ENCODE measurements at regions not wholly inside any gene's neighbourhood (a gene's known extent, or its start where the extent isn't known, plus 50 kb on each side); places are given as distances from the start of the nearest gene placed in this dataset.

- H3K4me3 ChIP-seq (ENCODE audit: low read depth in 2 of 2, low read length in 2 of 2) = no peak overlapping the region
- no peaks in the 10 kb centered on the region for H3K36me3 ChIP-seq (ENCODE audit: control insufficient read depth, insufficient read depth, low read length)
- TF ChIP-seq TCF7L2 (IDR thresholded peaks at IDR 0.05; ENCODE audit: low read depth, low read length) (no peak), POLR2AphosphoS5 (IDR thresholded peaks at IDR 0.05; ENCODE audit: low read depth, low read length) (no peak), SIN3A (IDR thresholded peaks at IDR 0.05; ENCODE audit: borderline replicate concordance, insufficient read depth, low read depth, low read length) (no peak)
- TF ChIP-seq, protein P1, sequence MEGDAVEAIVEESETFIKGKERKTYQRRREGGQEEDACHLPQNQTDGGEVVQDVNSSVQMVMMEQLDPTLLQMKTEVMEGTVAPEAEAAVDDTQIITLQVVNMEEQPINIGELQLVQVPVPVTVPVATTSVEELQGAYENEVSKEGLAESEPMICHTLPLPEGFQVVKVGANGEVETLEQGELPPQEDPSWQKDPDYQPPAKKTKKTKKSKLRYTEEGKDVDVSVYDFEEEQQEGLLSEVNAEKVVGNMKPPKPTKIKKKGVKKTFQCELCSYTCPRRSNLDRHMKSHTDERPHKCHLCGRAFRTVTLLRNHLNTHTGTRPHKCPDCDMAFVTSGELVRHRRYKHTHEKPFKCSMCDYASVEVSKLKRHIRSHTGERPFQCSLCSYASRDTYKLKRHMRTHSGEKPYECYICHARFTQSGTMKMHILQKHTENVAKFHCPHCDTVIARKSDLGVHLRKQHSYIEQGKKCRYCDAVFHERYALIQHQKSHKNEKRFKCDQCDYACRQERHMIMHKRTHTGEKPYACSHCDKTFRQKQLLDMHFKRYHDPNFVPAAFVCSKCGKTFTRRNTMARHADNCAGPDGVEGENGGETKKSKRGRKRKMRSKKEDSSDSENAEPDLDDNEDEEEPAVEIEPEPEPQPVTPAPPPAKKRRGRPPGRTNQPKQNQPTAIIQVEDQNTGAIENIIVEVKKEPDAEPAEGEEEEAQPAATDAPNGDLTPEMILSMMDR (IDR thresholded peaks at IDR 0.05) = no peak
- TF ChIP-seq, protein P2, sequence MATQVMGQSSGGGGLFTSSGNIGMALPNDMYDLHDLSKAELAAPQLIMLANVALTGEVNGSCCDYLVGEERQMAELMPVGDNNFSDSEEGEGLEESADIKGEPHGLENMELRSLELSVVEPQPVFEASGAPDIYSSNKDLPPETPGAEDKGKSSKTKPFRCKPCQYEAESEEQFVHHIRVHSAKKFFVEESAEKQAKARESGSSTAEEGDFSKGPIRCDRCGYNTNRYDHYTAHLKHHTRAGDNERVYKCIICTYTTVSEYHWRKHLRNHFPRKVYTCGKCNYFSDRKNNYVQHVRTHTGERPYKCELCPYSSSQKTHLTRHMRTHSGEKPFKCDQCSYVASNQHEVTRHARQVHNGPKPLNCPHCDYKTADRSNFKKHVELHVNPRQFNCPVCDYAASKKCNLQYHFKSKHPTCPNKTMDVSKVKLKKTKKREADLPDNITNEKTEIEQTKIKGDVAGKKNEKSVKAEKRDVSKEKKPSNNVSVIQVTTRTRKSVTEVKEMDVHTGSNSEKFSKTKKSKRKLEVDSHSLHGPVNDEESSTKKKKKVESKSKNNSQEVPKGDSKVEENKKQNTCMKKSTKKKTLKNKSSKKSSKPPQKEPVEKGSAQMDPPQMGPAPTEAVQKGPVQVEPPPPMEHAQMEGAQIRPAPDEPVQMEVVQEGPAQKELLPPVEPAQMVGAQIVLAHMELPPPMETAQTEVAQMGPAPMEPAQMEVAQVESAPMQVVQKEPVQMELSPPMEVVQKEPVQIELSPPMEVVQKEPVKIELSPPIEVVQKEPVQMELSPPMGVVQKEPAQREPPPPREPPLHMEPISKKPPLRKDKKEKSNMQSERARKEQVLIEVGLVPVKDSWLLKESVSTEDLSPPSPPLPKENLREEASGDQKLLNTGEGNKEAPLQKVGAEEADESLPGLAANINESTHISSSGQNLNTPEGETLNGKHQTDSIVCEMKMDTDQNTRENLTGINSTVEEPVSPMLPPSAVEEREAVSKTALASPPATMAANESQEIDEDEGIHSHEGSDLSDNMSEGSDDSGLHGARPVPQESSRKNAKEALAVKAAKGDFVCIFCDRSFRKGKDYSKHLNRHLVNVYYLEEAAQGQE (IDR thresholded peaks at IDR 0.05; ENCODE audit: insufficient read depth in 1 of 2, low read depth in 2 of 2, low read length in 1 of 2) = no peak
- CTCF ChIA-PET = no interaction called here
- intact Hi-C loops (cut with micrococcal nuclease; ENCODE audit: unreplicated experiment) = no loop called here
- no TSS peak for BruUV-seq (replicated peaks)
- POLR2A ChIA-PET = no interaction called here
- H3K4me1 ChIP-seq (ENCODE audit: control insufficient read depth, insufficient read depth, low read length) = no peaks in the 10 kb centered on the region
- no peaks in the 10 kb centered on the region for H3K9me3 ChIP-seq (ENCODE audit: control insufficient read depth, insufficient read depth, low read depth, low read length)
- no peak for DNase-seq (ENCODE audit: low read depth, low spot score)
- in situ Hi-C loops (cut with HindIII; ENCODE audit: low pct_unique_long_range_greater_than_20kb, low sequenced_read_pairs) = no loop called here
- H3K27ac ChIP-seq (ENCODE audit: low read length) = no peak overlapping the region
- peaks cover 4% of the 10 kb centered on the region for H3K27me3 ChIP-seq (ENCODE audit: control insufficient read depth, insufficient read depth, low read length)
- ATAC-seq = no peak
Observed at GRCh38 chr7:86953653-86954336, 105.7 kb downstream of the ELAPOR2 start.

GRCh38 chr7:86953219-86953618 lies 106.2 kb downstream of the ELAPOR2 start:
- POLR2A ChIA-PET = no interaction called here
- TF ChIP-seq, protein P1 (IDR thresholded peaks at IDR 0.05) = no peak
- TF ChIP-seq TCF7L2 (IDR thresholded peaks at IDR 0.05; ENCODE audit: low read depth, low read length) (no peak), SIN3A (IDR thresholded peaks at IDR 0.05; ENCODE audit: borderline replicate concordance, insufficient read depth, low read depth, low read length) (no peak), POLR2AphosphoS5 (IDR thresholded peaks at IDR 0.05; ENCODE audit: low read depth, low read length) (no peak)
- TF ChIP-seq, protein P2 (IDR thresholded peaks at IDR 0.05; ENCODE audit: insufficient read depth in 1 of 2, low read depth in 2 of 2, low read length in 1 of 2) = no peak
- no peak for ATAC-seq

More at GRCh38 chr7:86953219-86953618, 106.2 kb downstream of the ELAPOR2 start:
- intact Hi-C loops (cut with micrococcal nuclease; ENCODE audit: unreplicated experiment) = no loop called here
- Histone ChIP-seq H3K36me3 (ENCODE audit: control insufficient read depth, insufficient read depth, low read length) (no peaks in the 10 kb centered on the region), H3K9me3 (ENCODE audit: control insufficient read depth, insufficient read depth, low read depth, low read length) (no peaks in the 10 kb centered on the region), H3K4me3 (ENCODE audit: low read depth in 2 of 2, low read length in 2 of 2) (no peak overlapping the region), H3K4me1 (ENCODE audit: control insufficient read depth, insufficient read depth, low read length) (no peaks in the 10 kb centered on the region), H3K27ac (ENCODE audit: low read length) (no peak overlapping the region), H3K27me3 (ENCODE audit: control insufficient read depth, insufficient read depth, low read length) (peaks cover 4% of the 10 kb centered on the region)
- BruUV-seq (replicated peaks) = no TSS peak
- CTCF ChIA-PET = no interaction called here
- DNase-seq (ENCODE audit: low read depth, low spot score) = no peak
- in situ Hi-C loops (cut with HindIII; ENCODE audit: low pct_unique_long_range_greater_than_20kb, low sequenced_read_pairs) = no loop called here

Data from Panc1 (cell line).